Caco-2 (cell line): ENCODE measurements at regions not wholly inside any gene's neighbourhood (a gene's known extent, or its start where the extent isn't known, plus 50 kb on each side); places are given as distances from the start of the nearest gene placed in this dataset.

Experiments used
- BruUV-seq: library from RNA; stranded (reverse); fragments of 400-500 nt; replicated peaks from 2 replicates; lab custom pipeline; 2021; lab: Mats Ljungman, UMichigan
- CTCF ChIA-PET: fragments of 300-600 bp; sonication (Branson Sonifier 250); formaldehyde crosslinking; loops from one replicate; lab custom pipeline; 2022; ENCODE audit warnings: antibody characterized with exemption; lab: Charles Lee
- POLR2A ChIA-PET: fragments of 300-600 bp; sonication (Branson Sonifier 250); formaldehyde crosslinking; loops from one replicate; lab custom pipeline; 2022; ENCODE audit warnings: antibody characterized with exemption; lab: Charles Lee
- DNase-seq, 2 experiments: peaks; one replicate each; pipeline versions ENCODE4 v3.0.0 to v3.0.0-alpha.2; 2020 to 2022
- H3K27me3 ChIP-seq: replicated peaks from 2 replicates; pipeline ENCODE4 v1.6.0; 2011; ENCODE audit warnings: low read length; ENCODE audit not compliant: control insufficient read depth, insufficient read depth
- H3K36me3 ChIP-seq: 2 replicates; pipeline ENCODE4 v1.5.1; 2011; ENCODE audit warnings: low read length; ENCODE audit not compliant: control insufficient read depth, insufficient read depth
- H3K4me1 ChIP-seq: fragments of 250-450 bp; sonication (Bioruptor Pico); 2 replicates; pipeline ENCODE4 v1.5.1; 2020; ENCODE audit warnings: mild to moderate bottlenecking
- H3K4me3 ChIP-seq: 2 replicates; pipeline ENCODE4 v1.5.1; 2011; ENCODE audit warnings: low read depth, mild to moderate bottlenecking, control low read depth, low read length
- H3K9me3 ChIP-seq: fragments of 250-450 bp; sonication (Bioruptor Pico); 2 replicates; pipeline ENCODE4 v1.5.1; 2020; ENCODE audit warnings: mild to moderate bottlenecking, moderate library complexity
- H3K27ac Mint-ChIP-seq: one replicate; pipeline ENCODE4 v1.8.0; 2022; ENCODE audit warnings: mixed read lengths; ENCODE audit not compliant: unreplicated experiment
- H3K27me3 Mint-ChIP-seq: one replicate; pipeline ENCODE4 v1.8.0; 2022; ENCODE audit warnings: mixed read lengths; ENCODE audit not compliant: insufficient read depth, unreplicated experiment
- H3K36me3 Mint-ChIP-seq: one replicate; pipeline ENCODE4 v1.8.0; 2022; ENCODE audit warnings: mild to moderate bottlenecking, mixed read lengths; ENCODE audit not compliant: insufficient read depth, unreplicated experiment
- H3K4me1 Mint-ChIP-seq: one replicate; pipeline ENCODE4 v1.8.0; 2022; ENCODE audit warnings: low read depth, mixed read lengths; ENCODE audit not compliant: unreplicated experiment
- H3K4me3 Mint-ChIP-seq: one replicate; pipeline ENCODE4 v1.8.0; 2022; ENCODE audit warnings: mild to moderate bottlenecking, moderate library complexity, mixed read lengths; ENCODE audit not compliant: unreplicated experiment
- H3K9me3 Mint-ChIP-seq: one replicate; pipeline ENCODE4 v1.8.0; 2022; ENCODE audit warnings: mixed read lengths; ENCODE audit not compliant: unreplicated experiment
- intact Hi-C: fragments of 100-400 bp; cut with micrococcal nuclease; formaldehyde crosslinking; loops from one replicate; pipeline ENCODE4 v1.10.0; 2022; ENCODE audit not compliant: unreplicated experiment
- TF ChIP-seq, protein P1 (sequence below), 2 experiments: fragments of 200-600 bp in 1 of 2; IDR thresholded peaks; 1 replicate in 1 of 2; 2 replicates in 1 of 2; pipeline versions ENCODE4 v1.5.1 to v1.8.0; 2011 to 2022; ENCODE audit warnings: antibody characterized with exemption in 1 of 2, control low read depth in 1 of 2, inconsistent platforms in 1 of 2, low read depth in 1 of 2, low read length in 1 of 2, mild to moderate bottlenecking in 1 of 2, moderate library complexity in 1 of 2; ENCODE audit not compliant: insufficient read depth in 1 of 2, severe bottlenecking in 1 of 2, unreplicated experiment in 1 of 2

DNA sequence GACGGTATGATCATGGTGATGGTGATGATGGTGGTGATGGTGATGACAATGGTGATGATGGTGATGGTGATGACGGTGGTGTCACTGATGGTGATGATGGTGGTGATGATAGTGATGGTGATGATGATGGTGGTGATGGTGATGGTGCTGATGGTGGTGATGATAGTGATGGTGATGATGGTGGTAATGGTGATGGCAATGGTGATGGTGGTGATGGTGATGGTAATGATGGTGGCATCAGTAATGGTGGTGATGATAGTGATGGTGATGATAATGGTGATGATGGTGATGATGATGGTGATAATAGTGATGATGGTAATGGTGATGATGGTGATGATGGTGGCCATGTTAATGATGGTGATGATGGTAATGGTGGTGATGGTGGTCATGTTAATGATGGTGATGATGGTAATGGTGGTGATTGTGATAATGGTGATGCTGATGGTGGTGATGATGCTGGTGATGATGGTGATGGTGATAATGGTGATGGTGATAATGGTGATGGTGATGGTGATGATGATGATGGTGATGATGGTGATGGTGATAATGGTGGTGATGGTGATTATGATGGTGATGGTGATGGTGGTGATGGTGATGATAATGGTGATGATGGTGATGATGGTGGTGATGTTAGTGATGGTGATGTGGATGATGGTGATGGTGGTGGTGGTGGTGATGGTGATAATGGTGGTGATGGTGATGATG is 107.2 kb downstream of the C16orf95 start:
- H3K9me3 Mint-ChIP-seq, result no peaks in the 10 kb centered on the region
- peaks cover 9% of the 10 kb centered on the region; the same call in 1 of the 2 replicates for H3K4me1 ChIP-seq
- H3K4me1 Mint-ChIP-seq, result no peaks in the 10 kb centered on the region
- no peaks in the 10 kb centered on the region for H3K36me3 Mint-ChIP-seq
- no peak overlapping the region for H3K4me3 Mint-ChIP-seq
- no peak overlapping the region for H3K4me3 ChIP-seq
- no peaks in the 10 kb centered on the region; the same call in 1 of the 2 replicates for H3K9me3 ChIP-seq
- BruUV-seq, result no TSS peak
- no peaks in the 10 kb centered on the region for H3K36me3 ChIP-seq
- H3K27ac Mint-ChIP-seq, result no peak overlapping the region
- DNase-seq, result no peak
- ChIA-PET CTCF (no interaction called here), POLR2A (no interaction called here)
- H3K27me3 Mint-ChIP-seq, result peaks cover 7% of the 10 kb centered on the region
- intact Hi-C loops, result no loop called here
- H3K27me3 ChIP-seq, result no peaks in the 10 kb centered on the region; the same call in 1 of the 2 replicates
- TF ChIP-seq, protein P1, sequence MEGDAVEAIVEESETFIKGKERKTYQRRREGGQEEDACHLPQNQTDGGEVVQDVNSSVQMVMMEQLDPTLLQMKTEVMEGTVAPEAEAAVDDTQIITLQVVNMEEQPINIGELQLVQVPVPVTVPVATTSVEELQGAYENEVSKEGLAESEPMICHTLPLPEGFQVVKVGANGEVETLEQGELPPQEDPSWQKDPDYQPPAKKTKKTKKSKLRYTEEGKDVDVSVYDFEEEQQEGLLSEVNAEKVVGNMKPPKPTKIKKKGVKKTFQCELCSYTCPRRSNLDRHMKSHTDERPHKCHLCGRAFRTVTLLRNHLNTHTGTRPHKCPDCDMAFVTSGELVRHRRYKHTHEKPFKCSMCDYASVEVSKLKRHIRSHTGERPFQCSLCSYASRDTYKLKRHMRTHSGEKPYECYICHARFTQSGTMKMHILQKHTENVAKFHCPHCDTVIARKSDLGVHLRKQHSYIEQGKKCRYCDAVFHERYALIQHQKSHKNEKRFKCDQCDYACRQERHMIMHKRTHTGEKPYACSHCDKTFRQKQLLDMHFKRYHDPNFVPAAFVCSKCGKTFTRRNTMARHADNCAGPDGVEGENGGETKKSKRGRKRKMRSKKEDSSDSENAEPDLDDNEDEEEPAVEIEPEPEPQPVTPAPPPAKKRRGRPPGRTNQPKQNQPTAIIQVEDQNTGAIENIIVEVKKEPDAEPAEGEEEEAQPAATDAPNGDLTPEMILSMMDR (IDR thresholded peaks at IDR 0.05; ENCODE audit: insufficient read depth in 1 of 2, low read depth in 1 of 2, low read length in 1 of 2, severe bottlenecking in 1 of 2, unreplicated experiment in 1 of 2), result no peak

DNA sequence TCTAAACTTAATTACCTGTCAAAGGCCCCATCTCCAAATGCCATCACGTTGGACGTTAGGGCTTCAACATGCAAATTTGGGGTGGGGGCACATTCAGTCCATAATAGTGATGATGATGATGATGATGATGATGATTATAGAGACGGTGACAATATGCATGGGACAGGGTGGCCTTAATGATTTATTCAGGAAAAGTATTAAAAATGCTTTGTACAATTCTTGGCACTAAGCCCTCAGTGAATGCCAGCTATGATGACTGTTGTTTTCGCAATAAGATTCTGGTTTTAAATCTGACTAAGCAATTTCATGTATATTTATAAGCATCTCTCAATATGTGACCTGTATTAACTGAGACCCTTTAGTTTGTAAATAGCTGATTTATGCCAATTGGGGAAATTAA is 106.3 kb downstream of the C16orf95 start:
- H3K4me3 Mint-ChIP-seq, result no peak overlapping the region
- H3K9me3 ChIP-seq, result no peaks in the 10 kb centered on the region; the same call in 1 of the 2 replicates
- no peaks in the 10 kb centered on the region; the same call in 1 of the 2 replicates for H3K27me3 ChIP-seq
- H3K4me1 Mint-ChIP-seq, result no peaks in the 10 kb centered on the region
- H3K4me1 ChIP-seq, result peaks cover 9% of the 10 kb centered on the region; the same call in 1 of the 2 replicates
- H3K9me3 Mint-ChIP-seq, result no peaks in the 10 kb centered on the region
- TF ChIP-seq, protein P1 (IDR thresholded peaks at IDR 0.05; ENCODE audit: insufficient read depth in 1 of 2, low read depth in 1 of 2, low read length in 1 of 2, severe bottlenecking in 1 of 2, unreplicated experiment in 1 of 2), result no peak
- DNase-seq, result no peak
- H3K36me3 Mint-ChIP-seq, result no peaks in the 10 kb centered on the region
- ChIA-PET CTCF (no interaction called here), POLR2A (no interaction called here)
- no peak overlapping the region for H3K4me3 ChIP-seq
- peaks cover 7% of the 10 kb centered on the region for H3K27me3 Mint-ChIP-seq
- H3K36me3 ChIP-seq, result no peaks in the 10 kb centered on the region
- H3K27ac Mint-ChIP-seq, result no peak overlapping the region
- no TSS peak for BruUV-seq
- intact Hi-C loops, result no loop called here

DNA sequence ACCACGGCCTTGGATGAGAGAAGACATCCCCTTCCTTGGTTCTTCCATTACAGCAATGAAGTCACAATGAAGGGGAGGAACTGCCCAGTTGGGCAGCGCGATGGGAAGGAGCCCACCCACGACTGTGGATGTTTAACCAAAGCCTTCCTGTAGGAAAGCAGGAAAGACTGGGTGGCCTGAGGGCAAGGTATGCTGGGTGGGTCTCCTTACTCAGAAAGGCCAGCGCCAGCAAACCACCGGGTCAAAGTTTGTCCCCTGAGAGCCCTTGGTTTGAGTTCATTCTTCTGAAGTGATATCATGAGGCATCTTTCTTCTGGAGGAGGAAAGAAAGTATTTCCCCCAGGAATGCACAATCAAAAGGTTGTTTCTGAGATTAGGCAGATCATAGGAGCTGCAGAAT is 105.2 kb downstream of the C16orf95 start:
- Mint-ChIP-seq H3K27ac (no peak overlapping the region), H3K36me3 (no peaks in the 10 kb centered on the region), H3K4me1 (no peaks in the 10 kb centered on the region), H3K9me3 (no peaks in the 10 kb centered on the region), H3K27me3 (peaks cover 3% of the 10 kb centered on the region), H3K4me3 (no peak overlapping the region)
- intact Hi-C loops, result no loop called here
- TF ChIP-seq, protein P1 (IDR thresholded peaks at IDR 0.05; ENCODE audit: insufficient read depth in 1 of 2, low read depth in 1 of 2, low read length in 1 of 2, severe bottlenecking in 1 of 2, unreplicated experiment in 1 of 2), result no peak
- H3K9me3 ChIP-seq, result no peaks in the 10 kb centered on the region; the same call in 1 of the 2 replicates
- DNase-seq, result no peak
- BruUV-seq, result no TSS peak
- POLR2A ChIA-PET, result no interaction called here
- CTCF ChIA-PET, result no interaction called here
- H3K36me3 ChIP-seq, result no peaks in the 10 kb centered on the region
- H3K4me1 ChIP-seq, result peaks cover 9% of the 10 kb centered on the region; the same call in 1 of the 2 replicates
- no peak overlapping the region for H3K4me3 ChIP-seq
- H3K27me3 ChIP-seq, result no peaks in the 10 kb centered on the region; the same call in 1 of the 2 replicates
